ENCODE measurements at regions not wholly inside any gene's neighbourhood (a gene's known extent, or its start where the extent isn't known, plus 50 kb on each side); places are given as distances from the start of the nearest gene placed in this dataset.

DNA sequence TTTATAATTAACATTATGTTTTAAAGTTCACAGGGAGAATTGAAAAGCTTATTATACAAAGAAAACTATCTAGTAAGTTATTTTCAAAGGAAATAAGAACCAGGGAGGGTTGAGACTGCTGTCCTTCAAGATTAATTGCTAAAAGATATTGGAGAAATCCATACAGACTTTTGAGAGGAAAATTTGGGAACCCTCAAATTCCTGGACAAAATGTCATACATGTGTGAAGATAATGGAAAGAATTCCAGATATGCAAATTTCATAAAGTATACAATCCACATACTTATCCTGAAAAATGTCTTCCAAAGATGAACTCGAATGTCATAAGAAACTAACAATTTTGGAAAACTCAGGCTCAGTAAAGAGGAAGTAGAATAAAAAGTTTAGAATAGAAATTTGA, 213.8 kb downstream of the HS3ST3A1 start (continued):
- TF ChIP-seq SAP30 (IDR thresholded peaks at IDR 0.05; ENCODE audit: insufficient read depth, insufficient replicate concordance, low read length) (no peak), SIX5 (IDR thresholded peaks at IDR 0.05; ENCODE audit: low read depth, low read length) (no peak), SP4 (IDR thresholded peaks at IDR 0.05; ENCODE audit: low read length) (no peak), BRCA1 (IDR thresholded peaks at IDR 0.05; ENCODE audit: low read depth, low read length) (no peak)
